ENCODE measurements at regions not wholly inside any gene's neighbourhood (a gene's known extent, or its start where the extent isn't known, plus 50 kb on each side); places are given as distances from the start of the nearest gene placed in this dataset.

- no peak for TF ChIP-seq GATA3 (IDR thresholded peaks at IDR 0.05; ENCODE audit: borderline replicate concordance)
- TF ChIP-seq POLR2A (IDR thresholded peaks at IDR 0.05; ENCODE audit: low read length) = no peak
- no peak for TF ChIP-seq SMC3 (IDR thresholded peaks at IDR 0.05)
- no peak for TF ChIP-seq ESRRA (IDR thresholded peaks at IDR 0.05; ENCODE audit: borderline replicate concordance, low read length)
- no peak for TF ChIP-seq RNF2 (IDR thresholded peaks at IDR 0.05; ENCODE audit: borderline replicate concordance, low read depth)
- no peak for TF ChIP-seq E2F6 (IDR thresholded peaks at IDR 0.05; ENCODE audit: borderline replicate concordance, low read depth)
- TF ChIP-seq CTCF (IDR thresholded peaks at IDR 0.05) = no peak
- no peak for TF ChIP-seq MYC (IDR thresholded peaks at IDR 0.05; ENCODE audit: borderline replicate concordance, low read length)
- TF ChIP-seq PHF8 (IDR thresholded peaks at IDR 0.05; ENCODE audit: borderline replicate concordance, low read depth) = no peak
- no peak for TF ChIP-seq USF2 (IDR thresholded peaks at IDR 0.05)
- TF ChIP-seq FOSL2 (IDR thresholded peaks at IDR 0.05) = no peak
- TF ChIP-seq FOSL2 (CRISPR knock-in tag; IDR thresholded peaks at IDR 0.05) = no peak
- TF ChIP-seq RCOR1 (IDR thresholded peaks at IDR 0.05; ENCODE audit: low read depth, low read length) = no peak
- no peak for TF ChIP-seq RFX5 (IDR thresholded peaks at IDR 0.05)
- no peak for TF ChIP-seq KDM1A (IDR thresholded peaks at IDR 0.05; ENCODE audit: low read depth)
Observed at GRCh38 chr10:108771106-108771505, 1152.2 kb downstream of the XPNPEP1 start.
